Fibroblast of pulmonary artery (primary cell): ENCODE measurements at regions not wholly inside any gene's neighbourhood (a gene's known extent, or its start where the extent isn't known, plus 50 kb on each side); places are given as distances from the start of the nearest gene placed in this dataset.
"Not testable (repeated sequence)": the region's sequence is repeated elsewhere in the genome, so short reads cannot be mapped to it uniquely, and the experiment has no call there.

Experiments
- DNase-seq: peaks from one replicate; pipeline ENCODE4 v3.0.0-alpha.2; 2010; ENCODE audit warnings: low read depth
- H3K4me3 ChIP-seq: replicated peaks from 2 replicates; pipeline ENCODE4 v1.5.1; 2011; ENCODE audit warnings: low read depth, mild to moderate bottlenecking, control low read depth, low read length, moderate library complexity
- TF ChIP-seq, protein P1 (sequence below): IDR thresholded peaks from 2 replicates; pipeline ENCODE4 v1.5.1; 2011; ENCODE audit warnings: mild to moderate bottlenecking, control low read depth, low read length, inconsistent platforms; ENCODE audit errors: missing control alignments

DNA sequence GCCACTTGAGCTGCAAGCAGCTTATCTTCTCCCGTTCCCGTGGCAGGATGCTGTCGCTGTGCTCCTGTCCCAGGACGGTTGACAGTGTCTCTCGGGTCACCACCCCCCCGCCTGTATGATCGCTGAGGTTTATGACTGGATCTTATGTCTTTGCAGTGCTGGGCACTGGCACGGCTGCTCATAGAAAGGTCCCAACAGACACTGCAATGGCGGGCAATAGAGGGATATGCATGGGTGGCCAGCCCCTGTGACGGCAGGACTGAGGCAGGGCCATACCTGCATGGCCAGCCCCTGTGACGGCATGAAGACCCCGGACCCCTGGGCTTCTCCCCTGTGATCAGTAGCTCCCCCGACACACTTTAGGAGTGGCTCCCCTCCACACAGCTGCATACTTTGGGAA lies 307.2 kb downstream of the TEX29 start:
- TF ChIP-seq, protein P1, sequence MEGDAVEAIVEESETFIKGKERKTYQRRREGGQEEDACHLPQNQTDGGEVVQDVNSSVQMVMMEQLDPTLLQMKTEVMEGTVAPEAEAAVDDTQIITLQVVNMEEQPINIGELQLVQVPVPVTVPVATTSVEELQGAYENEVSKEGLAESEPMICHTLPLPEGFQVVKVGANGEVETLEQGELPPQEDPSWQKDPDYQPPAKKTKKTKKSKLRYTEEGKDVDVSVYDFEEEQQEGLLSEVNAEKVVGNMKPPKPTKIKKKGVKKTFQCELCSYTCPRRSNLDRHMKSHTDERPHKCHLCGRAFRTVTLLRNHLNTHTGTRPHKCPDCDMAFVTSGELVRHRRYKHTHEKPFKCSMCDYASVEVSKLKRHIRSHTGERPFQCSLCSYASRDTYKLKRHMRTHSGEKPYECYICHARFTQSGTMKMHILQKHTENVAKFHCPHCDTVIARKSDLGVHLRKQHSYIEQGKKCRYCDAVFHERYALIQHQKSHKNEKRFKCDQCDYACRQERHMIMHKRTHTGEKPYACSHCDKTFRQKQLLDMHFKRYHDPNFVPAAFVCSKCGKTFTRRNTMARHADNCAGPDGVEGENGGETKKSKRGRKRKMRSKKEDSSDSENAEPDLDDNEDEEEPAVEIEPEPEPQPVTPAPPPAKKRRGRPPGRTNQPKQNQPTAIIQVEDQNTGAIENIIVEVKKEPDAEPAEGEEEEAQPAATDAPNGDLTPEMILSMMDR, result no peak
- H3K4me3 ChIP-seq, result no peak overlapping the region
- DNase-seq, result no peak

DNA sequence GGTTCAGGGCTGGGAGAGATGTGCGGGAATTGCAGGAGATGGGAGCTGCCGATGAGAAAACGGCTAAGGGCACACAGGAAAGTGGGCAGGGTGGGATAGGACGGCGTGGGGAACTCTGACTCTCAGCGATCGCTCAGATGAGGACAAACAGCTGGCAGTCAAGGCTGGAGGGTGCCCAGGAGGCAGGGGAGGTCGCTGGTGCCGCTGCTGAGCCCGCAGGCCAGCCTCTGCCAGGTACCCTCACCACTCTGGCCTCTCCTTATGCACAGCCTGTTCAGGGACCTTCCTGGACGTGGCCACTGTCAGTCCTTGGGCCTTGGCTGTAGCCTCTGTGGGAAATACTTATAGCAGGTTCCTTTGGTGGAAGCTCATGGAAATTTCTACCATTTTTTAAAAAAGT lies 308.6 kb downstream of the TEX29 start:
- TF ChIP-seq, protein P1, result no peak
- DNase-seq, result no peak
- H3K4me3 ChIP-seq, result no peak overlapping the region

DNA sequence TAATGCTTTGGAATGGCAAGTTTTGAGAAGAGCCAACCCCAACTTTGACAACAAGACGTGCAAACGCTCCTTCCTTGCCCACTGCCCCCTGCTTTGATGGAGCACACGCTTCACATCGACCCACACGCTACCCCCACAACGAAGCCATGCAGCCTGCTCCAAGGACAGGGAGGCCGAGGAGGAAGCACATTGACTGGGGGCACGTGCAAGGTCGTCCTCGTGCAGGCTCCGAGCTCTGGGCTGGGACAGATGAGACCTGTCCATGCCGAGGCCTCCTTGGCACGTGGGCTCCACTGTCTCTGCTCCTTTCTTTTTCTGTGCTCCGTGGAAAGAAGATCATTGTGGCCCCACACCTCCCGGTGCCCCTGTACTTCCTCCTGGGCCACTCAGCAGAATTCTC lies 309.0 kb downstream of the TEX29 start:
- no peak for DNase-seq
- TF ChIP-seq, protein P1, result no peak
- H3K4me3 ChIP-seq, result no peak overlapping the region

DNA sequence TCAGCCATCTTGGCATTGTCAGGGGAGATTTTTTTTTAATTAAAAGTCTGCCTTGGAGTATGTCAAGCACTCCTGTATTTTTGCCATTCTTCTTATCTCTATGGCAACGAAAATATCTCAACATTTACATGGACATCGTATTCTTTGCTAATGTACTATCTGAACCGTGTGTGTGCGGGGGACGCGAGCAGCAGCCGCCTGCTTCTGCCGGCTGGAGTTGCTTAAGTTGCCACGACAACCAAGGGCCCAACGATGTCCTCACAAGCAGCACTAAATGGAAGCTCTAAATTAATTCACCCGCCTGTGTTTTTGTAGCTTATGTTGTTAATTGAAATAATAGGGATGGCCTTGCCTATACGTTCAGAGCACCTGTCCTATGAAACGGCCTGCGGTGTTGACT lies 309.5 kb downstream of the TEX29 start:
- DNase-seq, result no peak
- H3K4me3 ChIP-seq, result no peak overlapping the region
- TF ChIP-seq, protein P1, result no peak

DNA sequence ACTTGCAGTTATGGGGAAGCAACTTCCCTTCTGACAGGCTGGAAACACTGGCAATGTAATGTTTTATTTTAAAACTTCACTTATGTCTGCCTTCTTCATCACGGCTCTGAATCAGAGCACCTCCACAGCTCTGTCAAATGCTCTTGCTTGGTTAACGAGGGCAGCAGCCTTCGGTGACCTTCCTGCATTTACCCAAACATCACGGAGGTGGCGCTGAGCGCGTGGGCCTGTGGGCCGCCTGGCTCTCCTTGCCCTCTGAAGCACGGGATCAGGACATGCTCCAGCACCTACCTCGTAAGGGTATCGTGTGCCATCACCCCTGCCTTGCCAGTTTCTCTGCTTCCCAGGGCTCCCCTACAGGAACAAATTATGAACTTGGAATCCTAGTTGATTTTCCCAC lies 310.0 kb downstream of the TEX29 start:
- TF ChIP-seq, protein P1, result no peak

DNA sequence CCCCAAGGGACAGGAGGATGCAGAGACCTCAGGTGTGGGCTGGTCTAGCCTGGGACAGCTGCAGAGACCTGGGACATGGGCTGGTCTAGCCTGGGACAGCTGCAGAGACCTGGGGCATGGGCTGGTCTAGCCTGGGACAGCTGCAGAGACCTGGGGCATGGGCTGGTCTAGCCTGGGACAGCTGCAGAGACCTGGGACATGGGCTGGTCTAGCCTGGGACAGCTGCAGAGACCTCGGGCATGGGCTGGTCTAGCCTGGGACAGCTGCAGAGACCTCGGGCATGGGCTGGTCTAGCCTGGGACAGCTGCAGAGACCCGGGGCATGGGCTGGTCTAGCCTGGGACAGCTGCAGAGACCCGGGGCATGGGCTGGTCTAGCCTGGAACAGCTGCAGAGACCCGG lies 310.8 kb downstream of the TEX29 start:
- not testable (repeated sequence) for DNase-seq, H3K4me3 ChIP-seq

More for the DNA sequence above, 310.0 kb downstream of the TEX29 start:
- no peak overlapping the region for H3K4me3 ChIP-seq
- no peak for DNase-seq

DNA sequence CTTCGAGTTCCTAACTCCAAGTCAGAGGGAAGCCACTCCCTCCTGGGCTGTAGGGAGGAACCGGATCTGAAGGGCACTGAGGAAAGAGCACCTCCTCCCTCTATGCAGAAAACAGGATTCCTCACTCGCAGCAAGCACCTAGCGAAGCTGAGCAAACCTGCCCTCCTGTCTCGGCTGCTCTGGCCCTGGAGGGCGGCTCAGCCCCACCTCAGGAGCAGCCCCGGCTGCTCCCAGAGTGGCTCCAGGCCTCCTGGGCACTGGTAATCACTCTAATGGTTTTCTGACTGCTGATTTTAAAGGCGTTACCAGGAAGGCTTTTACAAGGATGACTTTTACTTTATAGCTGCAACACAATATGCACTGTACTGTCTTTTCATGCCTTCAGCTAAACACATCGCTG lies 312.5 kb downstream of the TEX29 start:
- DNase-seq, result no peak
- H3K4me3 ChIP-seq, result no peak overlapping the region
- TF ChIP-seq, protein P1, result no peak

DNA sequence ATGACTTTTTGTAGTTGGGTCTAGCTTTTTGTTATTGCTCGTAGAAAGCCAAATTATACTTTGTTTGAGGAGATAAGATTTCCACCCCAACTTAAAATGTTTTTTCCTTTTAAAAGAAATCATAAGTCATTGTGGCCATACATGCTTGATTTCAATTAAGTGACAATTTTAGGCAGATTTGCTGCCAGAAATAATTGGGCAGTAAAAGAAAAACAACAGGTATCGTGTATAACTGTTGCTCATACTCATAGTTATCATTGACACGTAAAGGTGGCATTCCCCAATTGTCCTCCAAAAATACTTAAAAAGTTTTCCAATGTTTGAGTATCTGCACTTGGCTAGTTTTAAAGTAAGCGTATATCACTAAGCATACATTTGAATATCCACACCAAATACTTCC lies 313.0 kb downstream of the TEX29 start:
- TF ChIP-seq, protein P1, result no peak
- no peak for DNase-seq
- no peak overlapping the region for H3K4me3 ChIP-seq
